ENCODE measurements at regions not wholly inside any gene's neighbourhood (a gene's known extent, or its start where the extent isn't known, plus 50 kb on each side); places are given as distances from the start of the nearest gene placed in this dataset.

DNA sequence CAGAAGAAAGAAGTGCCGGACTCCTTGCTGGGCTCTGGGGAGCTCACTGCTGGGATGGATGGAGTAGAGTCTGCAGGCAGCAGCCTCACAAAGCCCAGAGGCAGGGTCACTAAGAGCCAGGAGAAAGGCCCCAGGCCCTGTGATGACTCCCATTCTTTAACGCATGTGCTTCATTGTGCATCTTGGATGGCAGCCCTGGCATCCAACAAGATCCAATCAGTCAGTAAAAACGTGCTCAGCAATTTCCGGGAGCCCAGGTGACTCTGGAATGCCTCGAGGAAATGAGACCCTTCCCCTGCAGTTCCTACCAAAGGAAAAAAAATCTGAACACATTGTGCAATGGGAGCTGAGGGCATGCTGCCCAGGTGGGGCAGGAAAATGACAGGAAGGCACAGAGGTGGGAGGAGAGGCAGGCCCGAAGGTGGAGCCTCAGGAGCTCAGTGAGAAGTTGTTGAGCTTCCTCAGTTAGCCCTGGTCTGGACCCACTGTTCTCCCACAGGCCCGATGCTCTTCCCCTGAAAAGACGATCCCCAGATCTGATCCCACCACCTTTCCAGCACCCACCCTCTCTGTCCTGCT is 60.7 kb upstream of the TMEM72 start:
- TF ChIP-seq POLR2A (IDR thresholded peaks at IDR 0.05) = no peak
- no peak for TF ChIP-seq CTCF (IDR thresholded peaks at IDR 0.05)

Data from thyroid gland (tissue), 4 donors.